ENCODE measurements at regions not wholly inside any gene's neighbourhood (a gene's known extent, or its start where the extent isn't known, plus 50 kb on each side); places are given as distances from the start of the nearest gene placed in this dataset.

DNA sequence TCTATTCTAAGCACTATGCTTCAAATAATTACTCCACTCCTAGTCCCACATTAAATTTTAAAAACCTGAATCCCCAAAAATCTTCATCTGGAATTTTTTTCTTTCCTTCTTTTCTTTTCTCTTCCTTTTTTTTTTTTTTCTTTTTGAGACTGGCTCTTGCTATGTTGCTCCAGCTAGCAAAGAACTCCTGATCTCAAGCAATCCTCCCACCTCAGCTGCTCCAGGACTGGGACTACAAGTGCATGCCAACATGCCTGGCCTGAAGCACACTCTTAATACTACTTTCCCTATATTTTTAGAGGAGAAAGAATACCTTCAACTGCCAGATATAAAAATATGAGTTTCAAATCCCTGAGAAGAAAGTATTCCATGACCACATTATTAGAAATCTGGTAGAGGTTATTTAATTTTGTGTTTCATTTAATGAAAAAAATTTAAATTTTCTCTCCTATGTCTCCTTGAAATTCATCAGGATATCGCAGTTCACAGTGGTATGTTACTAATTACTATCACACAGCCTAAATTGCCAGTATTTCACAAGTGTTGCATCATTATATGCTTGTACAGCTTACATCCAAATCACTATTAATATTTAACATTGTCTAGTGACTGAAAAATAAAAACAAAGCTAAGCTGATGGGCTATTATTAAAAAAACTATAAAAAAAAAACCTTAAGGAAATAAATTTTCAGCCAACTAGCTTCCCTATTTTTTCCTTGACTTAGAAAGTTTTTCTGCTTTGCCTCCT, 227.8 kb downstream of the NAF1 start:
- TF ChIP-seq, protein P1, sequence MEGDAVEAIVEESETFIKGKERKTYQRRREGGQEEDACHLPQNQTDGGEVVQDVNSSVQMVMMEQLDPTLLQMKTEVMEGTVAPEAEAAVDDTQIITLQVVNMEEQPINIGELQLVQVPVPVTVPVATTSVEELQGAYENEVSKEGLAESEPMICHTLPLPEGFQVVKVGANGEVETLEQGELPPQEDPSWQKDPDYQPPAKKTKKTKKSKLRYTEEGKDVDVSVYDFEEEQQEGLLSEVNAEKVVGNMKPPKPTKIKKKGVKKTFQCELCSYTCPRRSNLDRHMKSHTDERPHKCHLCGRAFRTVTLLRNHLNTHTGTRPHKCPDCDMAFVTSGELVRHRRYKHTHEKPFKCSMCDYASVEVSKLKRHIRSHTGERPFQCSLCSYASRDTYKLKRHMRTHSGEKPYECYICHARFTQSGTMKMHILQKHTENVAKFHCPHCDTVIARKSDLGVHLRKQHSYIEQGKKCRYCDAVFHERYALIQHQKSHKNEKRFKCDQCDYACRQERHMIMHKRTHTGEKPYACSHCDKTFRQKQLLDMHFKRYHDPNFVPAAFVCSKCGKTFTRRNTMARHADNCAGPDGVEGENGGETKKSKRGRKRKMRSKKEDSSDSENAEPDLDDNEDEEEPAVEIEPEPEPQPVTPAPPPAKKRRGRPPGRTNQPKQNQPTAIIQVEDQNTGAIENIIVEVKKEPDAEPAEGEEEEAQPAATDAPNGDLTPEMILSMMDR (conservative IDR thresholded peaks at IDR 0.05; ENCODE audit: low read length) = no peak
- TF ChIP-seq EZH2phosphoT487 (IDR thresholded peaks at IDR 0.05; ENCODE audit: borderline replicate concordance, low read depth, low read length) = no peak
- H4K20me1 ChIP-seq (ENCODE audit: insufficient read depth, low read length) = no peaks in the 10 kb centered on the region
- no peaks in the 10 kb centered on the region for H3K9me3 ChIP-seq (ENCODE audit: low read length)
- H3K9me2 ChIP-seq (ENCODE audit: insufficient read depth, low read length) = no peaks in the 10 kb centered on the region
- H3K4me2 ChIP-seq (ENCODE audit: low read length) = no peak overlapping the region
- no peak for DNase-seq (ENCODE audit: low spot score)
- ChIA-PET CTCF (ENCODE audit: unreplicated experiment) (no interaction called here), POLR2A (no interaction called here)
- H3K27ac ChIP-seq (ENCODE audit: low read depth, low read length, poor library complexity, severe bottlenecking) = no peak overlapping the region
- no peak overlapping the region for H2AFZ ChIP-seq (ENCODE audit: low read length)
- H3K79me2 ChIP-seq (ENCODE audit: insufficient read depth, low read depth, low read length) = no peaks in the 10 kb centered on the region
- no peaks in the 10 kb centered on the region for H3K36me3 ChIP-seq (ENCODE audit: insufficient read depth, low read length)
- intact Hi-C loops (cut with micrococcal nuclease; ENCODE audit: unreplicated experiment) = no loop called here
- H3K4me3 ChIP-seq (ENCODE audit: low read depth, low read length, poor library complexity, severe bottlenecking) = no peak overlapping the region
- no TSS peak for BruUV-seq (replicated peaks)
- no peaks in the 10 kb centered on the region for H3K4me1 ChIP-seq (ENCODE audit: insufficient read depth, low read length, poor library complexity, severe bottlenecking)

DNA sequence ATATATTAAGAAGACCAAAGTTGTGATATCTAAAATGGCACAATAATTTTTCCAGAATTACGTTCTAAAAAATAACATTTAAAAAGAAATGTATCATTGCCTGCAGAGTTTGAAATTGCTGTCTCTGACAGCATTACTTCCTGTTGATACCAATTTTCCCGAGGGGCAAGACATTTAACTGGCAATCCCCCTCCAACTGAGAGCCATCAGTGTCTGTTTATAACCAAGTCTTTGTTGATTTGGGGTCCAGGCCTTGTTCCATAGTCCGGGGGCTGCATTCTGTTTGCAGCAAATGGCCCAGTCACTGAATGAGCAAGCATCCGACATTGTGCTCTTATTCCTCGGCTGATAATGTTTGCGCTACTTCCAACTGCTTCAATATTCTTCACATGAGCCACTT, 231.5 kb downstream of the NAF1 start:
- TF ChIP-seq EZH2phosphoT487 (IDR thresholded peaks at IDR 0.05; ENCODE audit: borderline replicate concordance, low read depth, low read length) = no peak
- TF ChIP-seq, protein P1 (conservative IDR thresholded peaks at IDR 0.05; ENCODE audit: low read length) = no peak
- no peaks in the 10 kb centered on the region for H3K9me3 ChIP-seq (ENCODE audit: low read length)
- H2AFZ ChIP-seq (ENCODE audit: low read length) = no peak overlapping the region
- H3K4me1 ChIP-seq (ENCODE audit: insufficient read depth, low read length, poor library complexity, severe bottlenecking) = no peaks in the 10 kb centered on the region
- CTCF ChIA-PET (ENCODE audit: unreplicated experiment) = no interaction called here
- no peaks in the 10 kb centered on the region for H3K79me2 ChIP-seq (ENCODE audit: insufficient read depth, low read depth, low read length)
- H3K9me2 ChIP-seq (ENCODE audit: insufficient read depth, low read length) = no peaks in the 10 kb centered on the region
- DNase-seq (ENCODE audit: low spot score) = no peak
- H4K20me1 ChIP-seq (ENCODE audit: insufficient read depth, low read length) = no peaks in the 10 kb centered on the region
- POLR2A ChIA-PET = no interaction called here
- H3K36me3 ChIP-seq (ENCODE audit: insufficient read depth, low read length) = no peaks in the 10 kb centered on the region
- no peak overlapping the region for H3K4me2 ChIP-seq (ENCODE audit: low read length)
- BruUV-seq (replicated peaks) = no TSS peak
- intact Hi-C loops (cut with micrococcal nuclease; ENCODE audit: unreplicated experiment) = no loop called here
- no peak overlapping the region for H3K27ac ChIP-seq (ENCODE audit: low read depth, low read length, poor library complexity, severe bottlenecking)
- no peak overlapping the region for H3K4me3 ChIP-seq (ENCODE audit: low read depth, low read length, poor library complexity, severe bottlenecking)

DNA sequence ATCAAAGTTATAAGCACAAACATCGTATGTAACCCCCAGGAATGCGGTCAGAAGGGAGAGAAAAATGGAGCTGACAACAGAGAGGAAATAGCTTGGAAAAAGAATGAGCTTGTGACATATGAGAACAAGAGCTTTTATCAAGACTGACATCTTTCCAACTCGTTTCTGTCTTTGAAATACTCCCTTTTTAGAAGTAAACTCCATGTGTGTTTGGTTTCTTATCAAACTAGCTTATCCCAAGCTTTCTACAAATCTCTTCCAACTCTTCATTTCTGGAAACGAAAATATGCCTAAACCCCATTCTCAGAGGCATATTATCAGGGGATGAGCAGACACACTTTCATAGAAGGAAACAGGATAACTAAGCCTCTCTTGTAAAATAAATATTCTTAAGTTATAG, 235.4 kb downstream of the NAF1 start:
- no peaks in the 10 kb centered on the region for H3K79me2 ChIP-seq (ENCODE audit: insufficient read depth, low read depth, low read length)
- no peak overlapping the region for H2AFZ ChIP-seq (ENCODE audit: low read length)
- intact Hi-C loops (cut with micrococcal nuclease; ENCODE audit: unreplicated experiment) = no loop called here
- no peaks in the 10 kb centered on the region for H3K4me1 ChIP-seq (ENCODE audit: insufficient read depth, low read length, poor library complexity, severe bottlenecking)
- no peak overlapping the region for H3K4me3 ChIP-seq (ENCODE audit: low read depth, low read length, poor library complexity, severe bottlenecking)
- H3K9me3 ChIP-seq (ENCODE audit: low read length) = no peaks in the 10 kb centered on the region
- POLR2A ChIA-PET = interaction anchor here (0.6 to 0.7 kb wide), 4 partner anchors 17 to 755 kb away, joined by 3 to 5 read pairs (median 4); no protein-coding TSS in a partner anchor
- no TSS peak for BruUV-seq (replicated peaks)
- no peak for DNase-seq (ENCODE audit: low spot score)
- TF ChIP-seq EZH2phosphoT487 (IDR thresholded peaks at IDR 0.05; ENCODE audit: borderline replicate concordance, low read depth, low read length) = no peak
- TF ChIP-seq, protein P1 (conservative IDR thresholded peaks at IDR 0.05; ENCODE audit: low read length) = no peak
- CTCF ChIA-PET (ENCODE audit: unreplicated experiment) = no interaction called here
- H4K20me1 ChIP-seq (ENCODE audit: insufficient read depth, low read length) = no peaks in the 10 kb centered on the region
- no peaks in the 10 kb centered on the region for H3K9me2 ChIP-seq (ENCODE audit: insufficient read depth, low read length)
- no peaks in the 10 kb centered on the region for H3K36me3 ChIP-seq (ENCODE audit: insufficient read depth, low read length)
- H3K4me2 ChIP-seq (ENCODE audit: low read length) = no peak overlapping the region
- no peak overlapping the region for H3K27ac ChIP-seq (ENCODE audit: low read depth, low read length, poor library complexity, severe bottlenecking)
